NCI-H2107 treated with DMSO at 0.1 percent for 48 hours (cell line): ENCODE measurements at regions not wholly inside any gene's neighbourhood (a gene's known extent, or its start where the extent isn't known, plus 50 kb on each side); places are given as distances from the start of the nearest gene placed in this dataset.
"Not testable (repeated sequence)": the region's sequence is repeated elsewhere in the genome, so short reads cannot be mapped to it uniquely, and the experiment has no call there.

Experiments
- DNase-seq: peaks from one replicate; lab custom pipeline; 2025; ENCODE audit not compliant: unreplicated experiment; lab: John Stamatoyannopoulos, UW

DNA sequence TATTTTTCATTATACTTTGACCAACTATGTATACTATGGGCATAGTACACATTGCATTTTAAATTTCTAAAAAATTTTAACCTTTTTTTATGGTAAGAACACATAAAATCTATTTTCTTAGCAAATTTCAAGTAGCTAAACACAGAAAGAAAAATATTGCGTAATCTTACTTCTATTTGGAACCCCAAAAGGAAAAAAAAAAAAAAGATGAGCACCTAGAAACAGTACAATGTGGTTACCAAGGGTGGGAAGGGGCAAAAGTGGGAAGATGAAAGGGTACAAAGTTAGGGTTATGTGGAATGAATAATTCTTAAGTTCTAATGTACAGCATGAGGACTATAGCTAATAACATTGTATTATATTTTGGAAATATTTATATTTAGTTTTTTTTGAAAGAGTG, 205.0 kb upstream of the EPHA4 start:
- DNase-seq: no peak

DNA sequence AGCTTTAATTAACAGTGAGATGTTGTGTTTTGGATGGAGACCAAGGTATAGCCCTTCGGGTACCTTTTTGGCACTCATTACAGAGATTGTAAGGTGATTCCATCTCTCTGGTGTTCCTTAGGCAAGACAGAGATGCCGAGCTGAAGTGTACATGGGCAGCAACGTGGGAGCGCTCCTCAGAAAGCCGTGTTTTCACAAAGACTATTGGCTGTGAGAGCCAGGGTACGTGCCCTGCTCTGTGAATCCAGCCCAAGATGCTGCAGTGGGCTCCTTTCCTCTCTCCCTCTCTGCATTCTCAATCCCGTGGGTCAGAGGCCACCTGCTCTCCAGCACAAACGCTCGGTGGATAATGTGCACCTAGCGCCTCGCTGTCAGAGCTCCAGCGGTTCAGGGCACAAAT, 203.0 kb upstream of the EPHA4 start:
- DNase-seq: no peak

DNA sequence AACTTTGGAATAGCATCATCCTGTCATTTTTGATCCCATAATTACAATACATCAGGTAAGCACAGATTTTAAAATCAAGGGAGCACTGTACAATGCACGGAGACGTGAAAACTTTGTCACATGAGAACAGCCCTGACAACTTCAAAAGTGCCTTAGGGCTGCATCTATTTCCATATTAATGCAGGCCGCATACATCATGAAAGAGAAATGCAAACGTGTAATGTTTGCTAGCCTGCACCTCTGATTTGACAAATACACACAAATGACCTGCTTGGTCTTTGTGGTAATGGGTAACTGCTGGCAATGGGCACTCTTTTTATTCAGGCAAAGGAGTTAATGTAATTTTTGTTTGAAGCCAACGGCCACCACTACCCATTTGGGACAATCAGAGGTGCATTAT, 202.0 kb upstream of the EPHA4 start:
- DNase-seq: no peak

DNA sequence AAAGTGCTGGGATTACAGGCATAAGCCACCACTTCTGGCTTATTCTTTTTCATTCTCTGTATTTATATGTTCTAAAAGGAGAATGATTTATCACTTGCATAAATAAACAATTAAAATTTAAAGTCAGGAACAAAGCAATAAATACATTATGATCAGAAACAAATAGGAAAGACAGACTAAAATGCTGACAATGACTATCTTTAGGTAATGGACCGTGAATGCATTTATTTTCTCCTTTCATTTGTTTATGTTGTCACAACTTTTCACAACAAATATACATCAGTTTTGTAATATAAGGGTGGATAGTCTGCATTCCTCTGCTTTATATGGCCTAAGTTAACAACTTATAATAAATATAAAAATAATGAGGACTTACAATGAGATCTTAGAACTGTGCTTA, 199.2 kb upstream of the EPHA4 start:
- no peak for DNase-seq

DNA sequence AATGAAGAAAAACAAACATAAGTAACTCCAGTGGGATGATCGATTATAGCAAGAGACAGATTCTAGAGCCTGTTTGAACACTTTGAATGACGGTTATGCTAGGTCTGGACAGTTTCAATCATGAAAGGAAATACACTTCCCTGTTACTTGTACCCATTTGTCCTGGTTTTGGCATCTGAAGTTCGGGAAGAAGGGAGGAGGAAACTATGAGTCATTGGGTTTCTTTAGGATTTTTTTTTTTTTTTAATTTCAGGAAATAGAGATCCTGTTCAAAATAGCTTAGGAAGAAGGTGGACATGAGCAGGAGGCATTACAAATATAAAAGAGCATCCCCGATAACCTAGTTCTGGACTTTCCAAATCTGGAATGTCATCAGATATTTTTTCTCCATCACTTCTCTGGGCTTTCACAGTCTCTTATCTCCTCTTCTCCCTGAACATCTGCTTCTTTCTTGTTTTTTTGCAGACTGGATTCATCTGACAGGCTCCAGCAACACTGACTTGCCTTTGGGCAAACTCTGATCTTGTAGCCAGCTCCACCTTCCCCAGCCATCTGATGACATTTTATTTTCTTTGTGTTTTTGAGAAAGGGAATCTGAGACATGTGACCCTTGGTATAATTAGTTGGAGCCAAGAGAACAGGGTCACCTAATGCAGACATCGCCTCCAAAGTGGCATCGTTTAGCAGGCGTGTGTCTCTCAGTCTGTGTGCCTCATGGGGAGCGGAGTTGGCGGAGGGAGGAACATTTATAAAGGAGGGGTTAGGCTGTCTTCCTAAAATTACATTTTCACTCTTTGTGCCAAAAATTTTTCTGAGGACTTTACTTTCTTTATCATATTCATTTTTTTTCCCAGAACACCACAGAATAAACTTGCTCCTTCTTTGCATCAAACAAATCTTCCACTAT, 195.3 kb upstream of the EPHA4 start:
- DNase-seq: no peak

DNA sequence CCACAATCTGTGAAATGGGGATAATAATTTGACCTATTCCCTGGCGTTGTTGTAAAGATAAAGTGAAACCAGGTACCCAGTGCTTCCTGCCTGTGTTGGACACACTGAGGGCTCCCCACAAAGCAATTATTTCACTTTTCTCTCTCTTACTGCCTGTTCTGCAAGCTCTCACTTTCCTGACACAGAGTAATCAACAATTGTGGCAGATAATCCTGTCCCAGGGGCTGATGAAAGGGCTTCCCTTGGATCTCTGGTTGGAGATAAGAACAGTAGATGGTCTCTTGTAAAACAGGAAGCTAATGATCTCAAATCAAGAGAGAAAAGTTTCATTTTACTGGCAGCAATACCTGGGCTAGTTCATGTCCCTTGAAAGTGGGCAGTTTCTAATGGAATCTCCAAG, 190.4 kb upstream of the EPHA4 start:
- no peak for DNase-seq

DNA sequence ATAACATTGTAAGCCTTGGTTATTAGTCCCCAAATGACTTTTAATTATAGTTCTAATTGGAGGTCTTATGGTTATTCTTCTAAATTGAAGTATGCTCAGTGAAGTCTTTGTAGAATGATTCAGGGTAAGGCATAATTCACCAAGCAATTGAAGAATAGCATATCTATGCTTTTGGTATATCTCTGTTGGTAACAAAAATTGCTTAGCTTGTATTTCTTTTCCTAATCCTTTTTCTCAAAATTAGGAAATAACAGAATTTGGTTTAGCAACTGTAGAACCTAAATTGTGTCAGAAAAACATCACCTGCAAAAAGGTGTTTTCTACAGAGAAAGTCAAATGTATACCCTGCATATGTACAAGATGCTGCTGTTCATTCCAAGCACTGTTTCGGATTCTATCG, 189.2 kb upstream of the EPHA4 start:
- no peak for DNase-seq

DNA sequence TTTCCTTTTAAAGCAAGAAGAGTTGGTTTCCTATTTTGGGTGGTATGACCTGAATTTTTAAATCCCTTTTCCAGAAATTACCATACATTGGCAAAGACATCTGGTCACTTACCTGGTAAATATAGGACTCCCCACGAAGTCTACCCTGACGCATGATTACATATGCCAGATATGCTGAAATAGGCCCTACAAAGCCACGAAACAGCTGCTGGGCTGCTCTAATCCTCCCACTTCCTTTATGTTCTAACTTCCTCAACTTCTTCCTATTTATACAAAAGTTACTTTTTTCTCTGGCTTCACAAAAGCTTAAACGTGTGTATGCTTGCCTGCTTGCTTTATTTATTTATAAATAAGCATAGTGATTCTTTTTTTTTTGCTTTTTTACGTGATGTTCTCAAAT, 186.0 kb upstream of the EPHA4 start:
- DNase-seq: no peak

DNA sequence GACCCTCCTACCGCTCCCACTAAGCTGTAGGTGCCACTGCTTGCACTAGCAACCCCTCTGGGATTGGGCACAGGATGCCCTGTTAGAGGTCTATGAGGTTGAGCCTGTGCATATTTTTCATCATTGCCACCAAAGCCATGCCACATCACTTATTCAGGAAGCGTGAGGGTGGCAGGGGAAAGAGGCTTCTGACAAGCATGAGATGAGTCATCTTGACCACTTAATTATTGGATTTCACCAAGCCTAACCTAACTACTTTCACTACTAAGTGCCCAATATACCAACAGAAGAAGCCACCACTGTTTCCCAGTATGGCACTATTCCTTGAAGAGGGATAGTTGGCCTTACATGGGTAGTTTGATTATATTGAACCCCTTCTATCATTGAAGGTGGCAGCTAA, 181.3 kb upstream of the EPHA4 start:
- DNase-seq: no peak

DNA sequence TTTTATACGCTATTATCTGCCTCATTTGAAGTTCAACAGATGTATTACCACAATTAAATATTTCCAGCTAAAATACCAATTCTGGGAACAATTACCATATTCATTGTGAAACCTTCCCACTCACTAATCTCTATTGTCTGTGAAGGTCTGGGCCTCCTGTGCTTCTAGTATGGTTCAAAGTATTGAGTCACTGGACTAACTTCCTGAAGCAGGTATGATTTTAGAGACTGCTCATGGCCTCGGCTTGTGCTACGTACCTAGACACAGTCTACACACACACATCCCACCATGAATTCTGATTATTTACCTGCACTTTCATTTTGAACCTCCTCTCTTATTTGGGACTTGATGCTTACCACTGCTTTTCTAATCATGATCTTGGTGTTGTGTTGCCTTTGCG, 180.7 kb upstream of the EPHA4 start:
- no peak for DNase-seq

DNA sequence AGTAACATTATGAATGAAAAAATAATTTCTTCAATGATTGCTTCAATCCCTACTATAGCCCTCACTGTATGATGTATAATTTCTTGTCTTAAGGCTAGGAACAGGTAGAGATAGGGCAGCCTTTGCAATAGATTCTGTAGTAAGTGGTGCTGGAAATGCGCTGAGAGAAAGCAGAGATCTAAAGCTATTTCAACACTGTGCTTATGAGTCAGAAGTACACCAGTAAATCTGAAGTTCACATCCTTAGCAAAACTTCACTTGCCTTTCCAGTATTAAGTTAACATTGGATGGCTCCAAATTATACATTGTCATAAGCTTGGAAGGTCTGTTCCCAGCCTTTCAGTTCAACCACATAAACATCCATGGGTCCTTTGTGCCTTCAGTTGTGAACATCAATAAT, 178.2 kb upstream of the EPHA4 start:
- no peak for DNase-seq

DNA sequence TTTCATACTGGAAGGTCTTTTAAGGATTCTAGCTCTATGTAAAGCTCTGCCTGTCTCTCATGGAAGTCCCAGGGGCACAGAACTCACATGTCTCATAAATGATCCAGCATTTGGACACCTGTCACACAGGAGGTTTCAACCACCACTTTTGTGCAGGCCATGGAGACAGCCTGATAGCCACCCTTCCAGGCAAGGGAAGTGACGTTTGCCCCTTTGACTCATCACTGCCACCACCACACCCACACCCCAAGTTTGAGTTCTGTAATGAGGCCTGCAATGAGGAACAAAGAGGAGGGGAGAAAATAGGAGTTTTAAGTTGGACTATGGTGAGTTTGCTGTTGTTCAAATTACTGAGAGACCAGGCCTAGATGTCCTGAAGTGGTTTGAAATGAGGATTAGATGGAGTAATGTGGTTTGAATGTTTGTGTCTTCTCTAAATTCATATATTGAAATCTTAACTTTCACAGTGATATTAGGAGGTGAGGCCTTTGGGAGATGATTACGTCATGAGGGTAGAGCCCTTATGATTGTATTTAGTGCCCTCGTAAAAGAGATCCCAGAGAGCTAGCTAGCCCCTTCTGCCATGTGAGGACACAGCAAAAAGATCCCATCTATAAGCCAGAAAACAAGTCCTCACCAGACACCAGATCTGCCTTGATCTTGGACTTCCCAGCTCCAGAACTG, 175.3 kb upstream of the EPHA4 start:
- DNase-seq: no peak

DNA sequence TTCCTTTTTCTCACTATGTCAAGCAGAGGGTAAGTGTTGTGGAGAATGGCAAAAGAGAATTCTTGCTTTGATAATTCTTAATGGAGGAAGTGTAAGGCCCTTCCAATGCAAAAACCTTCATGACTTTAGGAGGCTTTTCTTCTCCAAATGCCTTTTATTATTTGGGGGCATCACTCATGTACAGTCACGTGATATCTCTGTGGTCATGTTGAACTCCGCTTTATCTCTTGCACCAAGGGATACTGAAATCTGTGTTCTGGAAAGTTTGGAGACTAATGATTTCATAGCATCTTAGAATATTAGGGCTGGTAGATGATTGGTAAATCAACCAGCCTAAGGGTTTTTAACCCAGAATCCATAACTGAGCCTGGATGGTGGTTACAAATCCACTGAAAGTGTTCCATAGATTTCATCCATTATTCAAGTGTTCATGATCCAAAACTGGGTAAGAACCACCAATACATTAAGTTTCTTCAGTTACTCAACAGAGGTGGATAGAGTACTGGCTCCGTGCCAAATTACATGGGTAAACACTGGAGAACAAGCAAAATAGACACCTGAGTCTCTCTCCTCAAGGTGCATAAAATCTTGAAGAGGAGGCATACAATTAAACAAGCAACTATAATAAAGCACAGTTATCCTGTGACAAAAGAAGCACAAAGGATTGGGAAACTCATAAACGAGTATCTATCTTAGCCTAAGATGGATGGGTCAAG, 169.6 kb upstream of the EPHA4 start:
- DNase-seq: no peak

DNA sequence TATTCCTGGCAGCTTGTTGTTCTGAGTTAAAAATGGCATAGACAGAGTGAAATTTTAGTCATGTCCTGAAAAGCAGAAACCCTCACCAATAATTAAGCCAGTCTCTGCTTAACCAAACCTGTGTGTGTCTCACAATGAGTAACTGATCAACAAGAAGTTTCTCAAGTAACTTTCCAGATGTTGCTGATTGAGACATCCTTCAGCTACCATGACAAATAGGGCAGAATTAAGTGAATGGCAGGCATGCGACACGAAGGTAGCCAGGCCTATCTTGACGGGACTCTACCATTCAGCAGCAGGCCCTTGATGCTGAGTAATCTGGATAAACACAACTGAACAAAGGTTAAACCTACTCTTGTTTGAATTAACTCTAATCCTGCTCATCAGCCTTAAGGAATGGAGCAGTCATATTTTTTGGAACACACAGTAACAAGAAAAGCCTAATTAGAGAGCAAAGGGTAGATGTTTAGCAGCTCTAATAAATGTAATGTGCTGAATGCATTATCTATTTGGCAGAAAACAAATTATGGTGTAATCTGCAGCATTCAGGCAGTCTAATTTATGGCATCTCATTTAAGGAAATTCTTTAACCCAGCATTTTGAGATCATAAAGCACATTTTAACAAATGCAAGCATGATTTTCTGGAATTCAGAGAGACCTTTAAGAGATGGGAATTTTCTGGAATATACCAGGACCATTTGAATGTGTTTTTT, 159.5 kb upstream of the EPHA4 start:
- no peak for DNase-seq

DNA sequence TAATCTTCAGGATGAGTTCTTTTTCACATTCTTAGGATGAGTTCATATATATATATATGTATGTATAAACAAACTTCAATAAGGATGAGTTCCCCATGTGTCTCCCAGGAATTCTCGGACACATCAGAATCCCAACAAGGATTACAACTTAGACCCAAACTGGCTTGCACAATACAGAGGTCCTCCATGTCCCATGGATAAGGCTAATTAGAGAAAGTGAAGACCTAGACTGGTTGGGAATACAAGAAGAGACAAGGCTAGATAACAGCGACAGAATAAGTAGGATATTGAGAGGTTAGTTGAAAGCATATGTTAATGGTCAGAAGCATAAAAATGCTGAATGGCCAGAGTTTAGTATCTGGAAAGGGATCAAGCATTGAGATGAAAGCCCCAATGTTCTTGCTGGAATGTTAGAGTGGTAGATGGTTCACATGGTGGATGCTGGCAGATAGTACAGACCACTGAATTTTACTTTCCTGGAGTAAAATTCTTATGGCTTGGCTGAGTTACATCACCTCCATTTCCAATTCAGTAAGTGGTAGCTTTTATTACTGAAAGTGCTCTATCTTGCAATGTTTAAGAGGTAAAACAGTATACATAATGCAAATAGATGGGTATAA, 154.9 kb upstream of the EPHA4 start:
- DNase-seq: no peak

DNA sequence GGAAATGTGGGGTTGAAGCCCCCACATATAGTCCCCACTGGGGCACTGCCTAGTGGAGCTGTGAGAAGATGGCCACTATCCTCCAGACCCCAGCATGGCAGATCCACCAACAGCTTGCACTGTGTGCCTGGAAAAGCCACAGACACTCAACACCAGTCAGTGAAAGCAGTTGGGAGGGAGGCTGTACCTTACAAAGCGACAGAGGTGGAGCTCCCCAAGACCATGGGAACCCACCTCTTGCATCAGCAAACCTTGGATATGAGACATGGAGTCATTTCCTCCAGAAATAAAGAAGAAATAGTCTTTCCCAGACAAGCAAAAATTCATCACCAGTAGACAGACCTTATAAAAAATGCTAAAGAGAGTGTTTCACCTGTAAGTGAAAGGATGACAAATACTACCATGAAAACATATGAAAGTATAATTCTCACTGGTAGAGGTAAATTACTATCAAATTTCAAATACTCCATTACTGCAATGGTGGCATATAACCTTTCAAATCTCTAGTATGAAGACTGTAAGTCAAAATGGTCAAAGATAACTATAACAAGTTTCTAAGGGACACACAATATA, 152.6 kb upstream of the EPHA4 start:
- DNase-seq: no peak

DNA sequence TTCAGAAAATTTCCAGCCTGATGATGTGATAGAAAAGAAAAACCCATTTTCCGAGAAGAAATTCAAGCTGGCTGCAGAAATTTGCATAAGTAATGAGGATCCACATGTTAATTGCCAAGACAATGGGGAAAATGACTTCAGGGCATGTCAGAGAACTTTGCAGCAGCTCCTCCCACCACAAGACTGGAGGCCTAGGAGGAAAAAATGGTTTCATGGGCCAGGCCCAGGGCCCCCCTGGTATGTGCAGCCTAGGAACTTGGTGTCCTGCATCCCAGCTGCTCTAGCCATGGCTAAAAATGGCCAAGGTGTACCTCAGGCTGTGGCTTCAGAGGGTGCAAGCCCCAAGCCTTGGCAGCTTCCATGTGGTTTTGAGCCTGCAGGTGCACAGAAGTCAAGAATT, 152.0 kb upstream of the EPHA4 start:
- not testable (repeated sequence) for DNase-seq

DNA sequence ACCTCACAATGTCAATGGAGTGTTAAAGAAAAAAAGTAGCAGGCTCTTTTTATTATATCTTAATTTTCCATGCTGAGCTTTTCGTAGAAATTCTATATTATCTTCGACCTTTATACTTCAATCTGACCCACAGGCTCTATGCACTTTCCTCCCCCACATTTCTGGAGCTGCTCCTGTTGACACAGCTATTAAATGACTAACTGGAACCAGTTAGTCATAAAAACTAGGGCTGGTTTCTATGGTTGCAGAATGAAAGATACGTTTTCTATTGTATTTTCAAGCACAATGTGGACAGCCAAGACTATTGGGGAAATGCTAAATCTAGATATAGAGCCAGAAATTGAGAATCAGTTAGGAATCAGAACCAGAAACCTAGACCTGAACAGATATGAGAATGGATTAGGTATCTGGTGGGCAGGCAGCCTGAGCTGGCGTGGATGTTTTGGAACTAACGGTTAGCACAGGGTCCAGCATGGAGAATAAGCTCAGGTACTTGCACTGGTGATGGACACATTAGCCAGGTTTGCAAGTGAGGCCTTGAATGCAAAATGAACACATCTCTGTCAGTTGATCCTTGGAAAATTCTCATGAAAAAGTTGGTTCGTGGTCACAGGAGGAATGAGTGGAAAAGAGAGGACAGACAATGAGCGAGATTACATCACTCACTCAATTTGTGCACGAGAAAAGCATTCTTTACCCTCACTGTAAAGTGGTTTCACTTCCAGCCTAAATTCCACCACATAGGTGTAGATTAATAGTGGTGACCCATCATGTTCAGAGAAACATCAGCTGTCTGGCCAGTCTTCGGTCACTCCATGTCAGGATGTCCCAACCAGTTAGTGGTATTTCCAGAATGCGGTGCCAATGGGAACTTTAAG, 144.6 kb upstream of the EPHA4 start:
- DNase-seq: no peak

DNA sequence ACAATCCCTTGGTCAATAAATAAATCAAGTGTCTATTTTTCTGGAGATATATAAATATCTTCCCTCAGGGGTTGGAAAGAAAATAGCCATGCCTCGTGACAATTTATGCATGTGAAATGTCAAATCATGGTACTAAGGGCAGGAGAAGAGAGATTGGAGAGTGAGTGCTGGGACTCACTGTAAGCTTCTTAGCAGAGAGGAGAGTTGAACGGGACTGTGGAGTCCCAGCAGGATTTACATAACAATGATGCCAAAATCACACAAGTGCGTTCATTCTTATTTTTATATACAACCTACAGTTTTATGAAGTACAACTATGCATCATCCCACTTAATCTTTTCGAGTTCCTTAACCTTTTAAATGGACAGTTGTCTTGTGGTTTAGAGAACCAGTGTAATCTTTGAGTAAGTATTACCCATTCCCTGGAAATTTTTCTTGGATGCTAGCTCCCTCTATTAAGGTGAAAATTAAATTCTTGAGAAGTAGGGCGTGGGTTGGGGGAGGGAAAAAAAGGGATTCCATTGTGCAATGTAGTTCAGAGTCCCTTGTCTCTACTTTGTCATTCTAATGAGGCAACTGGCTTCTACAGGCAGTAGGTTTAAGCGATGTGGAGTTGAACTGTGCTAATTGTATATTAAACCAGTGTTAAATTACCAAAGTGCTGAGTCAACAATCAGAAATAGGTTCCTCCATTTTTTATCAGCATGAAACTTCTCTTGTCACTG, 143.6 kb upstream of the EPHA4 start:
- DNase-seq: no peak
